ENCODE measurements at regions not wholly inside any gene's neighbourhood (a gene's known extent, or its start where the extent isn't known, plus 50 kb on each side); places are given as distances from the start of the nearest gene placed in this dataset.

DNA sequence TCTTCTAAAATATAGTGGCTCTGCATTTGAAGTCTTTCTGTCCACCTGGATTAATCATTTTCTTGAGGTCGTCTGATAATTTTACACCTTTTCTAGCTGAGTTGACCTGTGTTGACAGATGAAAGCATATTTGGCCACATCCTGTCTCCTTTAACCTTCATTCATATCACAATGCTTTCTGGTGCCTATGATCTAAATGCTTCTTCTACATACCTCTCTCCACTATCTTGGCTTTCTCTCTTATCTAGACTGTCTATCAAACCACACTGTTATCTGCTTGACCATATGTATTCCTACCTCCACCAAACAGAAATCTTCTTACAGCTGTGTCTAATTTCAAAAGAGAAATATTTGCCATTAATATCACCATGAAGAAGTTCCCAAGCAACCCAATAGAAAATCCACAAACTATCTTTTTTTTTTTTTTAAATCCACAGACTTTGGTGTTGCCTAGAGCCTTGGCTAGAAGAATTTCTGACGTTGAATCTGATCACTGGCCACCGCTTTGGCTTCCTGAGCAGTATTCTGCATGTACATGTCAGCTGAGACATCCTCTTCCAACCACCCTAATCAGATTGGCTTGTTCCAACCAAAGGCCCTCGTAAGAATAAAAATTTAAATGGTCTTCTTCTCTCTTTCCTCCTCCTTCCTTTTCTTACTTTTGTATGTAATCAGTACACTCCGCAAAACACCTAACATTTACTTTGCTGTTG lies 66.3 kb upstream of the SP4 start:
- DNase-seq (ENCODE audit: low read depth in 2 of 2), result no peak

DNA sequence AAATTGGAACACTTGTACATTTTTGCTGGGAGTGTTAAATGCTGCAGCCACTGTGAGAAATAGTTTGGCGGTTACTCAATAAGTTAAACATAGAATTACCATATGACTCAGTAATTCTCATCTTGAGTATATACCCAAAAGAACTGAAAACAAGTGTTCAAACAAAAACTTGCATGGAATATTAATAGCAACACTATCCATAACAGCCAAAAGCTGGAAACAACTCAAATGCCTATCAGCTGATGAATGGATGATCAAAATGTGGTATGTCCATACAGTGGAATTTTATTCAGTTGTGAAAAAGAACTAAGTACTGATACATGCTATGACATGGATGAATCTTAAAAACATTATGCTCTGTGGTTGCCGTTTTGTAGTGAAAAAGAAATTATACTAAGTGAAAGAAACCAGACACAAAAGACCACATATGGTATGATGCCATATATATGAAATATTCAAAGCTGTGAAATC lies 63.0 kb upstream of the SP4 start:
- DNase-seq (ENCODE audit: low read depth in 2 of 2), result no peak

- no peak for DNase-seq (ENCODE audit: low read depth in 2 of 2)
These were observed 61.8 kb upstream of the SP4 start for GRCh38 chr7:21365866-21366624.

GRCh38 chr7:21367081-21367480 lies 60.8 kb upstream of the SP4 start:
- DNase-seq (ENCODE audit: low read depth in 2 of 2), result no peak

- DNase-seq (ENCODE audit: low read depth in 2 of 2), result no peak
These were observed 60.3 kb upstream of the SP4 start for GRCh38 chr7:21367537-21367936.

DNA sequence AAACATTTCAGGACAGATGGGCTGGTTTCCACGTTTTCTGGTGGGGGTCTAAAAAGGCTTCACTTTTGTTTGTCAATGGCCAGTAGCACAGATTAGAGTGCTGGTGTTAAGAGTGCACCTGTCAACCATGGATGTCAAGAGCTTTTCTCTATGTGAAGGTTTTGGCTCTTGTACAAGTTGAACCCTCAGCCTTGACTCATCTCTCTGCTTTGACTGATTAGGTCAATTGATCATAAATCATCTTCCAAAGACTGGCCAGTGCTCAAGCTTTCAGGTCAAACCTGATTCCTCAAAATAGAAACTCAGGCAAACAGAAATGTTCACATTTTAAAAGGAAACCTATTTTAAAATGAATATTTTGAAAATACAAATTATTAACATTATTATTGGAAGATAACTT lies 59.6 kb upstream of the SP4 start:
- no peak for DNase-seq (ENCODE audit: low read depth in 2 of 2)

DNA sequence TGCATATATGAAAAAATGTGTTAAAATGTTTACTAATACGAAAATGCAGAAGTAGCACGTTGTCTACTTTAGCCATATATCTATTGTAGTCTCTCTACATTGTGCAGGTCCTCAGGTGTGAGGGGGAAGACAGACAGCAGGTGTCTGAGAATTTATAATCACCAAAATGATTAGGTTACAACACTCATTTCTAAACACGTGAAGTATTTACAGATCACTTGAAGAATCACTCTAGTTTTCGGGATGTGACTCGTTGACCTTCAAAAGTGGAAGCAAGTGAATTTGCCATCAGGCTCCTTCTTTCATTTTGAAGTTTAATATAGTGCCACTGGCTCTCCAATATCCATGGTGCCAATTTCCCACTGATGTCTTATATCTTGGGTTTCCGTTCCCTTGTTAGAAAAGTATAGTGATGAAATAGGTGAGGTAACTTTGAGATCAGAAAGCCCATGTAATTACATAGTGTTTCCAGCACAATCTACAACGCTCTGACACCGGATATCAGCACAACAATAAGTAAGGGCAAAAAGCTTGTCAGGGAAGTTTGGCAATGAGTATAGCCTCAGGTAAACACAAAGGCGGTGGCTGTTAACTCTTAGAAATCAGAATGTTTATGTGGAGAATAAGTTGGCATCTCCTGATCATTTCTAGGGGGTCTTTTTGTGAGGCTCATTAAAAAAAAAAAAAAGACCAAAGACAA lies 57.5 kb upstream of the SP4 start:
- DNase-seq (ENCODE audit: low read depth in 2 of 2), result no peak

DNA sequence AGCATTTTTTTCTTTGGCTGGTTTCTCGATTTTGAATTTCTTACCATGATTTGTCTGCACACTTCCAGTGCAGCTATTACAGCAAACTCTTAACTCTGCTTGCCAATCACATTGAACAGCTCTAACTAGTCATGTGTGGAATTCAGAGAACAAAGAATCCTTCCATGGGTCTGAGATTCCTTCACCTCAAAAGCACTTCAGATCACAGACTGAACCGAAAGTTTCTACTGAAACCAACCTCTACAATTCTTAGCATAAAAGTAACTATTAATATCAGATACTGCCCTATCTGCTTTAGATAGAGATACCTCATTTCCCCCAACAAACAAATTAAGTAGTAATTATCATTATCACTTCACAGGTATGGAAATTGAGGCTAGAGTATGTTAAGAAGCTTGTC lies 56.5 kb upstream of the SP4 start:
- no peak for DNase-seq (ENCODE audit: low read depth in 2 of 2)

GRCh38 chr7:21373031-21373430 lies 54.9 kb upstream of the SP4 start:
- DNase-seq (ENCODE audit: low read depth in 2 of 2), result no peak

DNA sequence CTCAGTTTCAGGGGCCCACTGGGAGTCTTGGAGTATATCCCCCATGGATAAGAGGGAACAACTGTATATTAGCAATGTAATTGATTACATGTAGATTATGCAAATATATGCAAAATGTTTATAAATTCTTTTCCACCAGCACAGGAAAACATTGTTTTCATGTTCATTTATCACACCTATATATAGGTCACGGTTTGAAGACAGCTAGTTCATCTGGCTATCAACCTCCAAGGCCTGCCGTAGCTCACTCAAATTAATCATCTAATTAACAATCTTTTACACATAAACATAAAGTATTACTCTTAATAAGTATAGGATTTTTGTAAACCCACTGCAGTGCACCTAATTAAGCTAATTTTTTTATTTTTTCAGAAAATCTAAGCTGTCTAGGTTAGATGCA lies 53.7 kb upstream of the SP4 start:
- DNase-seq (ENCODE audit: low read depth in 2 of 2), result no peak

GRCh38 chr7:21377545-21377944 lies 50.3 kb upstream of the SP4 start:
- no peak for DNase-seq (ENCODE audit: low read depth in 2 of 2)
